Stimulated activated naive B cell treated with anti-CD40 and anti-IgM and Interleukin-4, amounts not matched to agents 10 μg/mL and 1 μg/mL and 100 μg/mL, for 72 hours (primary cell): ENCODE measurements at regions not wholly inside any gene's neighbourhood (a gene's known extent, or its start where the extent isn't known, plus 50 kb on each side); places are given as distances from the start of the nearest gene placed in this dataset.
"Not testable (repeated sequence)": the region's sequence is repeated elsewhere in the genome, so short reads cannot be mapped to it uniquely, and the experiment has no call there.

Experiments used
- ATAC-seq, 2 donors: fragments of 150-1000 bp; cut with Tn5 transposase; replicated peaks; 2 replicates each; pipeline ENCODE4 v1.10.0; 2021; ENCODE audit warnings: moderate library complexity in 1 of 2
- DNase-seq: peaks from one replicate; pipeline ENCODE4 v3.0.0; 2021
- H3K27ac Mint-ChIP-seq: one replicate; pipeline ENCODE4 v1.8.0; 2022; ENCODE audit warnings: mild to moderate bottlenecking, mixed read lengths
- H3K27me3 Mint-ChIP-seq, 2 donors: one replicate each; pipeline ENCODE4 v1.8.0; 2022; ENCODE audit warnings: mixed read lengths in 2 of 2
- H3K36me3 Mint-ChIP-seq, 2 donors: one replicate each; pipeline ENCODE4 v1.8.0; 2022; ENCODE audit warnings: mixed read lengths in 2 of 2, mild to moderate bottlenecking in 1 of 2
- H3K4me1 Mint-ChIP-seq, 2 donors: one replicate each; pipeline ENCODE4 v1.8.0; 2022; ENCODE audit warnings: mixed read lengths in 2 of 2, mild to moderate bottlenecking in 1 of 2
- H3K4me3 Mint-ChIP-seq, 2 donors: one replicate each; pipeline ENCODE4 v1.8.0; 2022; ENCODE audit warnings: mild to moderate bottlenecking in 2 of 2, mixed read lengths in 2 of 2, moderate library complexity in 1 of 2
- H3K9me3 Mint-ChIP-seq, 2 donors: one replicate each; pipeline ENCODE4 v1.8.0; 2022; ENCODE audit warnings: mixed read lengths in 2 of 2, mild to moderate bottlenecking in 1 of 2

GRCh38 chr4:30847167-30847566 is 127.0 kb downstream of the PCDH7 start:
- ATAC-seq (no peak), DNase-seq (no peak)
- H3K4me3 Mint-ChIP-seq = no peak overlapping the region
- no peak overlapping the region for H3K27ac Mint-ChIP-seq
- peaks cover 0 to 3% of the 10 kb centered on the region in 2 donors for H3K9me3 Mint-ChIP-seq
- no peaks in the 10 kb centered on the region for H3K27me3 Mint-ChIP-seq
- H3K4me1 Mint-ChIP-seq = no peaks in the 10 kb centered on the region
- no peaks in the 10 kb centered on the region for H3K36me3 Mint-ChIP-seq

GRCh38 chr4:30847958-30848357 is 127.8 kb downstream of the PCDH7 start:
- Mint-ChIP-seq H3K9me3 (peaks cover 0 to 3% of the 10 kb centered on the region in 2 donors), H3K4me3 (no peak overlapping the region), H3K4me1 (no peaks in the 10 kb centered on the region), H3K36me3 (no peaks in the 10 kb centered on the region), H3K27ac (no peak overlapping the region), H3K27me3 (no peaks in the 10 kb centered on the region)
- ATAC-seq = no peak
- DNase-seq = no peak

GRCh38 chr4:30854531-30854930 is 134.4 kb downstream of the PCDH7 start:
- no peak overlapping the region for H3K27ac Mint-ChIP-seq

GRCh38 chr4:30855232-30855631 is 135.1 kb downstream of the PCDH7 start:
- Mint-ChIP-seq H3K27me3 (no peaks in the 10 kb centered on the region), H3K4me1 (no peaks in the 10 kb centered on the region), H3K36me3 (no peaks in the 10 kb centered on the region)

More at GRCh38 chr4:30854531-30854930, 134.4 kb downstream of the PCDH7 start:
- DNase-seq (no peak), ATAC-seq (no peak)
- peaks cover 0 to 2% of the 10 kb centered on the region in 2 donors for H3K9me3 Mint-ChIP-seq
- no peak overlapping the region for H3K4me3 Mint-ChIP-seq
- no peaks in the 10 kb centered on the region for H3K36me3 Mint-ChIP-seq
- H3K4me1 Mint-ChIP-seq = no peaks in the 10 kb centered on the region
- no peaks in the 10 kb centered on the region for H3K27me3 Mint-ChIP-seq

GRCh38 chr4:30856795-30857564 is 136.8 kb downstream of the PCDH7 start:
- Mint-ChIP-seq H3K4me3 (no peak overlapping the region), H3K27me3 (no peaks in the 10 kb centered on the region), H3K36me3 (no peaks in the 10 kb centered on the region), H3K4me1 (no peaks in the 10 kb centered on the region), H3K27ac (no peak overlapping the region), H3K9me3 (no peaks in the 10 kb centered on the region)
- DNase-seq (no peak), ATAC-seq (no peak)

More at GRCh38 chr4:30855232-30855631, 135.1 kb downstream of the PCDH7 start:
- DNase-seq (no peak), ATAC-seq (no peak)
- no peak overlapping the region for H3K4me3 Mint-ChIP-seq
- no peaks in the 10 kb centered on the region for H3K9me3 Mint-ChIP-seq
- H3K27ac Mint-ChIP-seq = no peak overlapping the region

GRCh38 chr4:30860978-30861377 is 140.8 kb downstream of the PCDH7 start:
- Mint-ChIP-seq H3K27me3 (no peaks in the 10 kb centered on the region), H3K27ac (no peak overlapping the region), H3K4me3 (no peak overlapping the region), H3K36me3 (no peaks in the 10 kb centered on the region), H3K4me1 (no peaks in the 10 kb centered on the region), H3K9me3 (peaks cover 0 to 1% of the 10 kb centered on the region in 2 donors)
- DNase-seq (no peak), ATAC-seq (no peak)

GRCh38 chr4:30862196-30862595 is 142.0 kb downstream of the PCDH7 start:
- H3K9me3 Mint-ChIP-seq = peaks cover 0 to 1% of the 10 kb centered on the region in 2 donors

GRCh38 chr4:30863021-30863420 is 142.9 kb downstream of the PCDH7 start:
- no peak for ATAC-seq
- Mint-ChIP-seq H3K27me3 (no peaks in the 10 kb centered on the region), H3K27ac (no peak overlapping the region), H3K36me3 (no peaks in the 10 kb centered on the region), H3K4me1 (no peaks in the 10 kb centered on the region), H3K9me3 (peaks cover 0 to 1% of the 10 kb centered on the region in 2 donors), H3K4me3 (no peak overlapping the region)
- DNase-seq = no peak

More at GRCh38 chr4:30862196-30862595, 142.0 kb downstream of the PCDH7 start:
- Mint-ChIP-seq H3K27ac (no peak overlapping the region), H3K36me3 (no peaks in the 10 kb centered on the region), H3K4me1 (no peaks in the 10 kb centered on the region), H3K4me3 (no peak overlapping the region), H3K27me3 (no peaks in the 10 kb centered on the region)
- no peak for DNase-seq
- no peak for ATAC-seq

GRCh38 chr4:30865691-30866090 is 145.5 kb downstream of the PCDH7 start:
- no peaks in the 10 kb centered on the region for H3K4me1 Mint-ChIP-seq
- no peak overlapping the region for H3K27ac Mint-ChIP-seq
- no peak for ATAC-seq
- no peak for DNase-seq
- no peaks in the 10 kb centered on the region for H3K27me3 Mint-ChIP-seq
- no peaks in the 10 kb centered on the region for H3K36me3 Mint-ChIP-seq
- H3K9me3 Mint-ChIP-seq = peaks cover under 1 to 7% of the 10 kb centered on the region in 2 donors
- H3K4me3 Mint-ChIP-seq = no peak overlapping the region

- Mint-ChIP-seq H3K4me3 (no peak overlapping the region), H3K9me3 (peaks cover 3 to 9% of the 10 kb centered on the region in 2 donors), H3K4me1 (no peaks in the 10 kb centered on the region), H3K27ac (no peak overlapping the region), H3K36me3 (no peaks in the 10 kb centered on the region), H3K27me3 (no peaks in the 10 kb centered on the region)
- ATAC-seq (no peak), DNase-seq (no peak)
Measured at GRCh38 chr4:30866346-30866745, 146.2 kb downstream of the PCDH7 start.

GRCh38 chr4:30866907-30867306 is 146.7 kb downstream of the PCDH7 start:
- no peaks in the 10 kb centered on the region for H3K36me3 Mint-ChIP-seq
- no peak overlapping the region for H3K27ac Mint-ChIP-seq

GRCh38 chr4:30867427-30867826 is 147.3 kb downstream of the PCDH7 start:
- DNase-seq (no peak), ATAC-seq (no peak)
- H3K36me3 Mint-ChIP-seq = no peaks in the 10 kb centered on the region
- no peaks in the 10 kb centered on the region for H3K4me1 Mint-ChIP-seq
- H3K27me3 Mint-ChIP-seq = no peaks in the 10 kb centered on the region
- H3K9me3 Mint-ChIP-seq = peaks cover 3 to 9% of the 10 kb centered on the region in 2 donors
- H3K4me3 Mint-ChIP-seq = no peak overlapping the region
- no peak overlapping the region for H3K27ac Mint-ChIP-seq

More at GRCh38 chr4:30866907-30867306, 146.7 kb downstream of the PCDH7 start:
- no peak for DNase-seq
- Mint-ChIP-seq H3K27me3 (no peaks in the 10 kb centered on the region), H3K4me1 (no peaks in the 10 kb centered on the region), H3K9me3 (peaks cover 3 to 9% of the 10 kb centered on the region in 2 donors), H3K4me3 (no peak overlapping the region)
- no peak for ATAC-seq

- ATAC-seq (no peak), DNase-seq (no peak)
- no peaks in the 10 kb centered on the region for H3K36me3 Mint-ChIP-seq
- no peaks in the 10 kb centered on the region for H3K4me1 Mint-ChIP-seq
- no peaks in the 10 kb centered on the region for H3K27me3 Mint-ChIP-seq
- H3K27ac Mint-ChIP-seq = no peak overlapping the region
- no peak overlapping the region for H3K4me3 Mint-ChIP-seq
- peaks cover 3 to 9% of the 10 kb centered on the region in 2 donors for H3K9me3 Mint-ChIP-seq
Measured at GRCh38 chr4:30868111-30868895, 148.1 kb downstream of the PCDH7 start.

GRCh38 chr4:30869387-30869786 is 149.2 kb downstream of the PCDH7 start:
- H3K4me1 Mint-ChIP-seq, H3K9me3 Mint-ChIP-seq, DNase-seq, H3K27me3 Mint-ChIP-seq, H3K4me3 Mint-ChIP-seq, H3K36me3 Mint-ChIP-seq, ATAC-seq, H3K27ac Mint-ChIP-seq: not testable (repeated sequence)

- H3K27ac Mint-ChIP-seq = no peak overlapping the region
- DNase-seq (no peak), ATAC-seq (no peak)
- H3K4me3 Mint-ChIP-seq = no peak overlapping the region
- H3K4me1 Mint-ChIP-seq = no peaks in the 10 kb centered on the region
- peaks cover 3 to 10% of the 10 kb centered on the region in 2 donors for H3K9me3 Mint-ChIP-seq
- H3K27me3 Mint-ChIP-seq = no peaks in the 10 kb centered on the region
- no peaks in the 10 kb centered on the region for H3K36me3 Mint-ChIP-seq
Measured at GRCh38 chr4:30870513-30870912, 150.3 kb downstream of the PCDH7 start.
